ENCODE measurements at regions not wholly inside any gene's neighbourhood (a gene's known extent, or its start where the extent isn't known, plus 50 kb on each side); places are given as distances from the start of the nearest gene placed in this dataset.
A peak's percentile ranks its signal among the peaks of the same experiment; 100 is the strongest.

DNA sequence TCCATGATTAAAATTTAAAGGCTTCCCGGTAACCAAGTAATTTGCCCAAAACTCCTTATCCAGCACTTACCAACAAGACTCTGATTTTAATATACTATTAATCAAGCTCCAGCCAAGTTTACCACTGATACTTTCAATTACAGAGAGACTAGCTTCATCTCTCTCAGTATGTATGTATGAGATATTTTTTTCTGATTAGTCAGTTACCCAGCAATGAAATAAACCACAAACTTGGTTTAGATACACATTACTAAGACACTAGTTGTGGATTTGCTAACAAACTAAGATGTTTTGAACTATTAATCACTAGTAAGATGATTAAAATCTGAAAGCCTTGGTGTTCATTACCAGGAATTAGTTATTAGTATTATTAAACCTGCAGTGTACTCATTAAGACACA lies 1272.2 kb upstream of the ACVR2A start (continued):
- TF ChIP-seq, protein P1, sequence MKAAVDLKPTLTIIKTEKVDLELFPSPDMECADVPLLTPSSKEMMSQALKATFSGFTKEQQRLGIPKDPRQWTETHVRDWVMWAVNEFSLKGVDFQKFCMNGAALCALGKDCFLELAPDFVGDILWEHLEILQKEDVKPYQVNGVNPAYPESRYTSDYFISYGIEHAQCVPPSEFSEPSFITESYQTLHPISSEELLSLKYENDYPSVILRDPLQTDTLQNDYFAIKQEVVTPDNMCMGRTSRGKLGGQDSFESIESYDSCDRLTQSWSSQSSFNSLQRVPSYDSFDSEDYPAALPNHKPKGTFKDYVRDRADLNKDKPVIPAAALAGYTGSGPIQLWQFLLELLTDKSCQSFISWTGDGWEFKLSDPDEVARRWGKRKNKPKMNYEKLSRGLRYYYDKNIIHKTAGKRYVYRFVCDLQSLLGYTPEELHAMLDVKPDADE (IDR thresholded peaks at IDR 0.05): no peak

DNA sequence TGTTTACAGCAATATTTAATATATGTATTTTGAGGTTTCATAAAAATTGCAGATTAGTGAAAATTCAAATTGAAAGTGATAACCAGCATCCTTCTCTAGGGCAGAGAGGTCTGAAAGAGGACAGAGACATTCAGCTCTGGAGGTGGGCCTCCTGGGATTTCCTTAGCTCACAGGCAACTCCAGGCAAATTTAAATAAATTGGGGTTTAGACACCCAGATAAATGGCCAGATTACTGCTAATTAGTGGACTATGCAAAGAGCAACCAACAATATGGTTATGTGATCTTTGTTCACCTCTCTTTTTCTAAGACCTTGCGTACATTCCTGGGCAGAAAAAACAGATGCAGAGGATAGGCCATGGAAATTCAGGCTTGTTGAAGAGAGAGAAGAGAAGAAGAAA lies 1282.8 kb upstream of the ACVR2A start:
- Mint-ChIP-seq H3K9me3 (peaks cover 7% of the 10 kb centered on the region; the same call in 1 of the 3 replicates), H3K27ac (peak overlapping the region; percentile 91), H3K27me3 (ENCODE audit: insufficient read depth, low read depth, poor library complexity) (no peaks in the 10 kb centered on the region), H3K36me3 (ENCODE audit: low read depth) (peaks cover 12% of the 10 kb centered on the region; the same call in 2 of the 3 replicates), H3K4me3 (no peak overlapping the region), H3K4me1 (peaks cover 10% of the 10 kb centered on the region)
- no peaks in the 10 kb centered on the region for H3K79me2 ChIP-seq (replicated peaks; ENCODE audit: insufficient read depth)
- TF ChIP-seq POLR2AphosphoS5 (IDR thresholded peaks at IDR 0.05; ENCODE audit: low read depth) (peak; percentile 47; the same call in 1 of the 2 replicates), EZH2 (IDR thresholded peaks at IDR 0.05; ENCODE audit: low read depth, unreplicated experiment) (no peak)
- no peak overlapping the region for H2AFZ ChIP-seq
- no peak overlapping the region for H3K4me3 ChIP-seq
- ATAC-seq (no peak), DNase-seq (ENCODE audit: low spot score) (no peak)
- H3K4me1 ChIP-seq (ENCODE audit: insufficient read depth): no peaks in the 10 kb centered on the region
- H3F3A ChIP-seq (replicated peaks; ENCODE audit: low read depth): no peaks in the 10 kb centered on the region
- no peak overlapping the region for H3K4me2 ChIP-seq
- H3K9me2 ChIP-seq (ENCODE audit: insufficient read depth): no peaks in the 10 kb centered on the region
- H4K20me1 ChIP-seq (replicated peaks; ENCODE audit: insufficient read depth): no peaks in the 10 kb centered on the region
- no peaks in the 10 kb centered on the region for H3K36me3 ChIP-seq (ENCODE audit: insufficient read depth)
- H3K27me3 ChIP-seq (ENCODE audit: insufficient read depth): no peaks in the 10 kb centered on the region
- no peak overlapping the region for H3K27ac ChIP-seq (ENCODE audit: low read depth)

DNA sequence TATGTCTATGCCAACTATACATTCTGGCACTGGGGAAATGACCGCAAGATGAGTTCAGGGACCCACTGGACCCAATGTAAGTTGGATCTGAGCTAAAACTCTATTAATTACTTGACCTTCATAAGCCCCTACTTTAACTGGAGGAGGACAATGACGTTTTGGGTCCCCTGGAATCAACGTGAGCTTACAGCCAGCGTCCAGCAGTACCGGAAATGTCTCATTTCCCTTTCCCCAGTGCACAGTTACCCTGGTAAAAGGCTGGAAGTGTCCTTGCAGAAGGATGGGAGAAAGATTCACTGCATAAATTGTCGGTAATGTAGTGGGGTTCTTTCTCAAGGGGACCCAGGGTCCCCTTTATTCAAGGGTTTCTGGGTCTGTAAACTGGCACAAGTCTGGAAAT lies 1297.6 kb upstream of the ACVR2A start:
- peaks cover 47% of the 10 kb centered on the region for H3K36me3 Mint-ChIP-seq (ENCODE audit: low read depth)
- no peaks in the 10 kb centered on the region for H3K27me3 ChIP-seq (ENCODE audit: insufficient read depth)
- no peak overlapping the region for H3K4me3 ChIP-seq
- peaks cover 5% of the 10 kb centered on the region; the same call in 2 of the 3 replicates for H3K9me3 Mint-ChIP-seq
- peaks cover 41% of the 10 kb centered on the region for H3K9me2 ChIP-seq (ENCODE audit: insufficient read depth)
- H3K27ac Mint-ChIP-seq: no peak overlapping the region
- H3K79me2 ChIP-seq (replicated peaks; ENCODE audit: insufficient read depth): no peaks in the 10 kb centered on the region
- ATAC-seq (no peak), DNase-seq (ENCODE audit: low spot score) (no peak)
- no peak overlapping the region for H3K27ac ChIP-seq (ENCODE audit: low read depth)
- no peaks in the 10 kb centered on the region for H3F3A ChIP-seq (replicated peaks; ENCODE audit: low read depth)
- H3K4me1 ChIP-seq (ENCODE audit: insufficient read depth): peaks cover 9% of the 10 kb centered on the region
- H3K4me3 Mint-ChIP-seq: no peak overlapping the region
- no peaks in the 10 kb centered on the region for H3K36me3 ChIP-seq (ENCODE audit: insufficient read depth)
- no peaks in the 10 kb centered on the region for H4K20me1 ChIP-seq (replicated peaks; ENCODE audit: insufficient read depth)
- H2AFZ ChIP-seq: no peak overlapping the region
- H3K4me1 Mint-ChIP-seq: peaks cover 15% of the 10 kb centered on the region
- no peaks in the 10 kb centered on the region for H3K27me3 Mint-ChIP-seq (ENCODE audit: insufficient read depth, low read depth, poor library complexity)
- no peak overlapping the region for H3K4me2 ChIP-seq
- no peak for TF ChIP-seq ZNF114 (CRISPR knock-in tag; IDR thresholded peaks at IDR 0.05)
- TF ChIP-seq, protein P2, sequence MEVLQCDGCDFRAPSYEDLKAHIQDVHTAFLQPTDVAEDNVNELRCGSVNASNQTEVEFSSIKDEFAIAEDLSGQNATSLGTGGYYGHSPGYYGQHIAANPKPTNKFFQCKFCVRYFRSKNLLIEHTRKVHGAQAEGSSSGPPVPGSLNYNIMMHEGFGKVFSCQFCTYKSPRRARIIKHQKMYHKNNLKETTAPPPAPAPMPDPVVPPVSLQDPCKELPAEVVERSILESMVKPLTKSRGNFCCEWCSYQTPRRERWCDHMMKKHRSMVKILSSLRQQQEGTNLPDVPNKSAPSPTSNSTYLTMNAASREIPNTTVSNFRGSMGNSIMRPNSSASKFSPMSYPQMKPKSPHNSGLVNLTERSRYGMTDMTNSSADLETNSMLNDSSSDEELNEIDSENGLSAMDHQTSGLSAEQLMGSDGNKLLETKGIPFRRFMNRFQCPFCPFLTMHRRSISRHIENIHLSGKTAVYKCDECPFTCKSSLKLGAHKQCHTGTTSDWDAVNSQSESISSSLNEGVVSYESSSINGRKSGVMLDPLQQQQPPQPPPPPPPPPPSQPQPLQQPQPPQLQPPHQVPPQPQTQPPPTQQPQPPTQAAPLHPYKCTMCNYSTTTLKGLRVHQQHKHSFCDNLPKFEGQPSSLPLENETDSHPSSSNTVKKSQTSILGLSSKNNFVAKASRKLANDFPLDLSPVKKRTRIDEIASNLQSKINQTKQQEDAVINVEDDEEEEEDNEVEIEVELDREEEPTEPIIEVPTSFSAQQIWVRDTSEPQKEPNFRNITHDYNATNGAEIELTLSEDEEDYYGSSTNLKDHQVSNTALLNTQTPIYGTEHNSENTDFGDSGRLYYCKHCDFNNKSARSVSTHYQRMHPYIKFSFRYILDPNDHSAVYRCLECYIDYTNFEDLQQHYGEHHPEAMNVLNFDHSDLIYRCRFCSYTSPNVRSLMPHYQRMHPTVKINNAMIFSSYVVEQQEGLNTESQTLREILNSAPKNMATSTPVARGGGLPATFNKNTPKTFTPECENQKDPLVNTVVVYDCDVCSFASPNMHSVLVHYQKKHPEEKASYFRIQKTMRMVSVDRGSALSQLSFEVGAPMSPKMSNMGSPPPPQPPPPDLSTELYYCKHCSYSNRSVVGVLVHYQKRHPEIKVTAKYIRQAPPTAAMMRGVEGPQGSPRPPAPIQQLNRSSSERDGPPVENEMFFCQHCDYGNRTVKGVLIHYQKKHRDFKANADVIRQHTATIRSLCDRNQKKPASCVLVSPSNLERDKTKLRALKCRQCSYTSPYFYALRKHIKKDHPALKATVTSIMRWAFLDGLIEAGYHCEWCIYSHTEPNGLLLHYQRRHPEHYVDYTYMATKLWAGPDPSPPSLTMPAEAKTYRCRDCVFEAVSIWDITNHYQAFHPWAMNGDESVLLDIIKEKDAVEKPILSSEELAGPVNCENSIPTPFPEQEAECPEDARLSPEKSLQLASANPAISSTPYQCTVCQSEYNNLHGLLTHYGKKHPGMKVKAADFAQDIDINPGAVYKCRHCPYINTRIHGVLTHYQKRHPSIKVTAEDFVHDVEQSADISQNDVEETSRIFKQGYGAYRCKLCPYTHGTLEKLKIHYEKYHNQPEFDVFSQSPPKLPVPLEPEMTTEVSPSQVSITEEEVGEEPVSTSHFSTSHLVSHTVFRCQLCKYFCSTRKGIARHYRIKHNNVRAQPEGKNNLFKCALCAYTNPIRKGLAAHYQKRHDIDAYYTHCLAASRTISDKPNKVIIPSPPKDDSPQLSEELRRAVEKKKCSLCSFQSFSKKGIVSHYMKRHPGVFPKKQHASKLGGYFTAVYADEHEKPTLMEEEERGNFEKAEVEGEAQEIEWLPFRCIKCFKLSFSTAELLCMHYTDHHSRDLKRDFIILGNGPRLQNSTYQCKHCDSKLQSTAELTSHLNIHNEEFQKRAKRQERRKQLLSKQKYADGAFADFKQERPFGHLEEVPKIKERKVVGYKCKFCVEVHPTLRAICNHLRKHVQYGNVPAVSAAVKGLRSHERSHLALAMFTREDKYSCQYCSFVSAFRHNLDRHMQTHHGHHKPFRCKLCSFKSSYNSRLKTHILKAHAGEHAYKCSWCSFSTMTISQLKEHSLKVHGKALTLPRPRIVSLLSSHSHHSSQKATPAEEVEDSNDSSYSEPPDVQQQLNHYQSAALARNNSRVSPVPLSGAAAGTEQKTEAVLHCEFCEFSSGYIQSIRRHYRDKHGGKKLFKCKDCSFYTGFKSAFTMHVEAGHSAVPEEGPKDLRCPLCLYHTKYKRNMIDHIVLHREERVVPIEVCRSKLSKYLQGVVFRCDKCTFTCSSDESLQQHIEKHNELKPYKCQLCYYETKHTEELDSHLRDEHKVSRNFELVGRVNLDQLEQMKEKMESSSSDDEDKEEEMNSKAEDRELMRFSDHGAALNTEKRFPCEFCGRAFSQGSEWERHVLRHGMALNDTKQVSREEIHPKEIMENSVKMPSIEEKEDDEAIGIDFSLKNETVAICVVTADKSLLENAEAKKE (CRISPR knock-in tag; IDR thresholded peaks at IDR 0.05): no peak
- TF ChIP-seq POLR2AphosphoS5 (IDR thresholded peaks at IDR 0.05; ENCODE audit: low read depth): no peak
- TF ChIP-seq EZH2phosphoT487 (IDR thresholded peaks at IDR 0.05; ENCODE audit: unreplicated experiment): no peak

Measured in GM23338 (cell line).